Keratinocyte (primary cell): ENCODE measurements at regions not wholly inside any gene's neighbourhood (a gene's known extent, or its start where the extent isn't known, plus 50 kb on each side); places are given as distances from the start of the nearest gene placed in this dataset.

Experiments
- CTCF ChIP-seq, 3 experiments: IDR thresholded peaks in 1 of 3; conservative IDR thresholded peaks in 1 of 3; optimal IDR thresholded peaks in 1 of 3; 2 replicates in 2 of 3; 3 replicates in 1 of 3; pipeline versions ENCODE3 to v1.5.1; 2011; ENCODE audit warnings: low read length in 3 of 3, mild to moderate bottlenecking in 3 of 3, moderate library complexity in 2 of 3, control low read depth in 1 of 3, inconsistent platforms in 1 of 3; ENCODE audit not compliant: insufficient read depth in 2 of 3; ENCODE audit errors: extremely low read depth in 1 of 3
- EZH2 ChIP-seq: IDR thresholded peaks from one replicate; pipeline ENCODE4 v1.6.1; 2012; ENCODE audit warnings: inconsistent platforms, mild to moderate bottlenecking, low read length, moderate library complexity

DNA sequence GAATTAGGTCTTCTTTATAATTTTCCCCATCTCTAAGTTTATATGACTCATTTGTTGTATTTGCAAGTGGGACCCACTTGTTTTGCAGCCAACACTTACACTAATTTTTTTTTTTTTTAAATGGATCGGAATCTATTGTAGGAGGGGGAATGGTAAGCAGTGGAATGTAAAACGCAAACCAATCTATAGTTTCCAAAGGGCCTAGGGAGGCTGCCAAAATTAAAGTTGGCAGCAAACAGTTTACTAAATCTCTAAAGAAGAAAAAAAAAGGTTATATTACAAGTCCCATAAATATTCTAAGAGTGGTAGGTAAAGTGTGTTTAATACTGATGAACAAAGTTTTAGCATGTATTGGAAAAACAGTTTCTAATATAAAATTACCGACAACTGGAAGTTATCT, 416.8 kb upstream of the SALL1 start:
- TF ChIP-seq EZH2 (no peak), CTCF (optimal IDR thresholded peaks at IDR 0.05 in 1 of 3, IDR thresholded peaks at IDR 0.05 in 1 of 3, conservative IDR thresholded peaks at IDR 0.05 in 1 of 3; ENCODE audit: extremely low read depth in 1 of 3, insufficient read depth in 2 of 3, low read length in 3 of 3) (no peak)
